ENCODE measurements at regions not wholly inside any gene's neighbourhood (a gene's known extent, or its start where the extent isn't known, plus 50 kb on each side); places are given as distances from the start of the nearest gene placed in this dataset.
"Not testable (repeated sequence)": the region's sequence is repeated elsewhere in the genome, so short reads cannot be mapped to it uniquely, and the experiment has no call there.

DNA sequence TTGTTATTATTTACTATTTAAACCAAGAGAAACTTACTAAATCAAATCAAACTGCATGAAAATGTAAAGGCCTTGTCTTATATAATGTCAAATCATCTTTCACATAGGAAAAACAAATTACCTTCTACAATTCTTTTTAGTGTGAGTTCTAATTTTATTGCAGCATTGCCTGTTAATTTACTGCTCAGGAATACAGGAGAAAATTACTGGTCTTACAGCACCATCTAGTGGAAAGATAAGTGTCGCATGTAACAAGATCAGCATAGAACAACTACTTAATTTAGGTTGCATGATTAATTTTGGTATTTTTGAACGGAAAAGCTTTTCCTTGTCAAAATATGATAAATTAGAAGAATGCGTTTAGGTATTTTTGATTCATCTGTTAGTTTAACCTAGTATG, 502.7 kb downstream of the UQCRFS1 start:
- Histone ChIP-seq H3K36me3 (ENCODE audit: control insufficient read depth, insufficient read depth, low read length) (no peaks in the 10 kb centered on the region), H3K27me3 (ENCODE audit: control insufficient read depth, insufficient read depth, low read length) (no peaks in the 10 kb centered on the region; the same call in 1 of the 2 replicates), H3K4me3 (ENCODE audit: low read length) (no peak overlapping the region), H3K4me1 (ENCODE audit: control insufficient read depth, insufficient read depth, low read length) (no peaks in the 10 kb centered on the region), H3K27ac (ENCODE audit: low read length) (no peak overlapping the region), H3K9me3 (ENCODE audit: control insufficient read depth, insufficient read depth, low read length) (no peaks in the 10 kb centered on the region)
- no CpG with 5 or more reads among the region's 3 CpGs for WGBS (ENCODE audit: insufficient coverage, insufficient read length)
- peak; percentile 25 for DNase-seq (ENCODE audit: low read depth, low spot score)

DNA sequence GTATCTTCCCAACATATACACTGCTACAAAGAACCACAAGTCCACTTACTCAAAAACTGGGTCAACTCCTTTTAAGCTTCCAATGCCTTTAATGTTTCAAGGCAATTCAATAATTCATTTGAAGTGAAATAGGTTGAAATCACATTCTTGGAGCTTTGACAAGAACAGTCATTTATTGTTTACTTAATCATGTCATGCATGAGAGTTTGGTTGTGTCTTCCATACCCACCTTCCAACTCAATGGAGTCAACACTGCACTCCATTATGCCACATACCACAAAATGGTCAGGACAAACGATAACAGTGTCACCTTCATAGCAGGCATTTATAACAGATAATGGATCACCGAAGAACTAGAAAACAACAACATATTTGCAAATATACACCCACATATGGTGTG, 506.3 kb downstream of the UQCRFS1 start:
- H3K27ac ChIP-seq (ENCODE audit: low read length) = no peak overlapping the region
- no CpG with 5 or more reads among the region's 2 CpGs for WGBS (ENCODE audit: insufficient coverage, insufficient read length)
- H3K9me3 ChIP-seq (ENCODE audit: control insufficient read depth, insufficient read depth, low read length) = no peaks in the 10 kb centered on the region
- H3K4me1 ChIP-seq (ENCODE audit: control insufficient read depth, insufficient read depth, low read length) = no peaks in the 10 kb centered on the region
- no peaks in the 10 kb centered on the region for H3K27me3 ChIP-seq (ENCODE audit: control insufficient read depth, insufficient read depth, low read length)
- no peak for DNase-seq (ENCODE audit: low read depth, low spot score)
- no peak overlapping the region for H3K4me3 ChIP-seq (ENCODE audit: low read length)
- no peaks in the 10 kb centered on the region for H3K36me3 ChIP-seq (ENCODE audit: control insufficient read depth, insufficient read depth, low read length)

DNA sequence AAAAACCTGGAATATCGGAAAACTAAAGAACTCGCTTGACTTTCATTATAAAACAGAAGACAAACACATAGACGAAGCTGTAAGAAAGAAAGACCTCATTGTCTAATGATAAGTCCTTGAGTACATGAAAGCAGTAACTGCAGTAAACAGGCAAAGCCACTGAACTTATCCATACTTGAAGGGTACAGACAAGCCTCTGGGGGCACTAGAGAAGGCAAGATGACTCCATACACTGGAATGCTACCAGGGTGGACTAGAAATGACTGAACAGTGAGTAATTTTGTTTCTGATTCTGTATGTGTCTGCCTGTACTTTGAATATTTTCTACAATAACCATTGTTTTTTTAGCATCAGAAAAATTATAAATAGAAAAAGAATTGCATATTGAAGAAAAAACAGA, 507.9 kb downstream of the UQCRFS1 start:
- Histone ChIP-seq H3K9me3 (ENCODE audit: control insufficient read depth, insufficient read depth, low read length) (no peaks in the 10 kb centered on the region), H3K4me1 (ENCODE audit: control insufficient read depth, insufficient read depth, low read length) (no peaks in the 10 kb centered on the region), H3K27ac (ENCODE audit: low read length) (no peak overlapping the region), H3K36me3 (ENCODE audit: control insufficient read depth, insufficient read depth, low read length) (no peaks in the 10 kb centered on the region), H3K4me3 (ENCODE audit: low read length) (no peak overlapping the region), H3K27me3 (ENCODE audit: control insufficient read depth, insufficient read depth, low read length) (no peaks in the 10 kb centered on the region)
- no CpG with 5 or more reads among the region's 3 CpGs for WGBS (ENCODE audit: insufficient coverage, insufficient read length)
- DNase-seq (ENCODE audit: low read depth, low spot score) = no peak

DNA sequence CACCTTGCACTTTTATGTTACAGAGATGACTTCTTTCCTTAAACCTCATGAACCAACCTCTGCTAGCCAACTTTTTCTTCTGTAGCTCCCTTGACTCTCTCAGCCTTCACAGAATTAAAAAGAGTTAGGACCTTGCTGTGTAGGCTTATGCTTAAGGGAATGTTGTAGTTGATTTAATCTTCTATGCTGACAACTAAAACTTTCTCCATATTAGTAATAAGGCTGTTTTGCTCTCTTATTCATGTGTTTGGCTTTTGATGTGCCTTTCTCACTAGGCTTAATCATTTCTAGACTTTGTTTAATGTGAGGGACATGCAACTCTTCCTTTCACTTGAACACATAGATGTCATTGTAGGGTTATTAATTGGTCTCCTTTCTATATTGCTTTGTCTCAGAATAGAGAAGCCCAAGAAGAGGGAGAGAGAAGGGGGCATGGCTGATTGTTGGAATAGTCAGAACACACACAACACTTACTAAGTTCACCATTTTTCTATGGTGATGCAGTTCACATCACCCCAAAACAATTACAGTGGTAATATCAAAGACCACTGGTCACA, 509.5 kb downstream of the UQCRFS1 start:
- H3K9me3 ChIP-seq (ENCODE audit: control insufficient read depth, insufficient read depth, low read length) = no peaks in the 10 kb centered on the region
- H3K36me3 ChIP-seq (ENCODE audit: control insufficient read depth, insufficient read depth, low read length) = no peaks in the 10 kb centered on the region
- DNase-seq (ENCODE audit: low read depth, low spot score) = no peak
- no peaks in the 10 kb centered on the region for H3K27me3 ChIP-seq (ENCODE audit: control insufficient read depth, insufficient read depth, low read length)
- H3K27ac ChIP-seq (ENCODE audit: low read length) = no peak overlapping the region
- no peak overlapping the region for H3K4me3 ChIP-seq (ENCODE audit: low read length)
- H3K4me1 ChIP-seq (ENCODE audit: control insufficient read depth, insufficient read depth, low read length) = no peaks in the 10 kb centered on the region

DNA sequence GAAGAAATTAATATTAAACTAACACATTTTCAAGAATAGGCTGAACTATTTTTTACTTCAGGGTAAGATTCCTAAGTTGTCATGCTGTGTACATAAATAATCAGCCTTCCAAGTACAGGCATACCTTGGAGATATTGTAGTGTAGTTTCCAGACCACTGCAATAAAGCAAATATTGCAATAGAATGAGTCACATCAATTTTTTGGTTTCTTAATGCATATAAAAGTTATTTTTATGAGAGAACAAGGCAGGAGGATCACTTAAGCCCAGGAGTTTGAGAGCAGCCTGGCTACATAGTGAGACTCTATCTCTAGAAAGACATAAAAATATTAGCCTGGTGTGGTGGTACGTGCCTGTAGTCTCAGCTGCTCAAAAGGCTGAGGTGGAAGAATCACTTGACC, 511.5 kb downstream of the UQCRFS1 start:
- no CpG with 5 or more reads among the region's 1 CpG for WGBS (ENCODE audit: insufficient coverage, insufficient read length)
- H3K36me3 ChIP-seq (ENCODE audit: control insufficient read depth, insufficient read depth, low read length) = no peaks in the 10 kb centered on the region
- no peak for DNase-seq (ENCODE audit: low read depth, low spot score)
- H3K9me3 ChIP-seq (ENCODE audit: control insufficient read depth, insufficient read depth, low read length) = no peaks in the 10 kb centered on the region
- H3K4me1 ChIP-seq (ENCODE audit: control insufficient read depth, insufficient read depth, low read length) = no peaks in the 10 kb centered on the region
- H3K4me3 ChIP-seq (ENCODE audit: low read length) = no peak overlapping the region
- H3K27ac ChIP-seq (ENCODE audit: low read length) = no peak overlapping the region
- H3K27me3 ChIP-seq (ENCODE audit: control insufficient read depth, insufficient read depth, low read length) = no peaks in the 10 kb centered on the region

DNA sequence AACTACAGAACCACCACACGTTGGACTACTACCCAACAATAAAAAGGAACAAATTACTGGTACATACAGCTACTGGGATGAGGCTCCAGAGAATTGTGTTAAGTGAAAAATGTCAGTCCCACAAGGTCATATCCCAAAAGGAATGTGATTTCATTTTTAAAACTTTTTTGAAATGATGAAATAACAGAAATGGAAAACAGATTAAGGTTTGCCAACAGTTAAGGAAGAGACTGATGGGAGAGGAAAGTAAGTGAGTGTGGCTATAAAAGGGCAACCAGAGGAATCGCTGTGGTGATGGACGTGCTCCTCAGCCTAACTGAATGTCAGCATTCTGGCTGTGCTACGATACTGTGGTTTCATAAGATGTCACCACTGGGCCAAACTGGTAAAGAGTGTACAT, 512.8 kb downstream of the UQCRFS1 start:
- WGBS (ENCODE audit: insufficient coverage, insufficient read length) = no CpG with 5 or more reads among the region's 4 CpGs
- Histone ChIP-seq H3K4me3 (ENCODE audit: low read length) (no peak overlapping the region), H3K9me3 (ENCODE audit: control insufficient read depth, insufficient read depth, low read length) (no peaks in the 10 kb centered on the region), H3K27me3 (ENCODE audit: control insufficient read depth, insufficient read depth, low read length) (no peaks in the 10 kb centered on the region), H3K36me3 (ENCODE audit: control insufficient read depth, insufficient read depth, low read length) (no peaks in the 10 kb centered on the region), H3K27ac (ENCODE audit: low read length) (no peak overlapping the region), H3K4me1 (ENCODE audit: control insufficient read depth, insufficient read depth, low read length) (no peaks in the 10 kb centered on the region)
- DNase-seq (ENCODE audit: low read depth, low spot score) = no peak

DNA sequence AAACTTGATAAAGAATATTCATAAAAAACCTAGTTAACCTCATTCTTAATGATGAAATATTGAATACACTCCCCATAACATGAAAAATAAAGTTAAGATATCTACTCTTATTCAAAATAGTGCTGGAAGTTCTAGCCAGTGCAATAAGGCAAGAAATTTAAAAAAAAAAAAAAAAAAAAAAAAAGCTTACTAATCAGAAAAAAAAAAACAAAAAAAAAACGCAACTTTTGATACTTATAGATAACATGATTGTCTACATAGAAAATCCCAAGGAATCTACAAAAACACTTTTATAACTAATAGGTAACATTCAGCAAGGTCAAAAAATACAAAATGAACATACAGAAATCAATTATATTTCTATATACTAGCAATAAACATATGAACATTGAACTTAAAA, 515.6 kb downstream of the UQCRFS1 start:
- H3K4me3 ChIP-seq (ENCODE audit: low read length) = no peak overlapping the region
- no peaks in the 10 kb centered on the region for H3K4me1 ChIP-seq (ENCODE audit: control insufficient read depth, insufficient read depth, low read length)
- DNase-seq (ENCODE audit: low read depth, low spot score) = no peak
- H3K27me3 ChIP-seq (ENCODE audit: control insufficient read depth, insufficient read depth, low read length) = no peaks in the 10 kb centered on the region
- no peaks in the 10 kb centered on the region for H3K36me3 ChIP-seq (ENCODE audit: control insufficient read depth, insufficient read depth, low read length)
- H3K9me3 ChIP-seq (ENCODE audit: control insufficient read depth, insufficient read depth, low read length) = no peaks in the 10 kb centered on the region
- no CpG with 5 or more reads among the region's 1 CpG for WGBS (ENCODE audit: insufficient coverage, insufficient read length)
- no peak overlapping the region for H3K27ac ChIP-seq (ENCODE audit: low read length)

DNA sequence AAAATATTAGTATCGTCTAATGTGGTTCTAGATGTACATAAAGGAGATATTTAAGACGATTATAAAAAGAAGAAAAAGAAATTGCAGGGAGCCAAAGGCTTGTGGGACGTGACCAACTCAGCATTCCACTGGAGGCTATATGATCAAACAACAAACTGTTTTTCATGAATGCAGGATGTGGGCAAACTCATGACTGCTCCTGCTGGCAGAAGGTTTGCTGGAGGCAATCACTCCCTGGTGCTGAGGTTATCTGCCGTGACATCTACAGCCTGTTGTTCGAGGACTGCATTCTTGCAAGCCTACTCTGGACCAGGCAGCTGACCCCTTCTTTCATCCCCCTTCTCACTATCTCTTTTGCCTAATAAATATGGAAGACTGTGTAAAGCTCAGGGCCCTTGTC, 518.1 kb downstream of the UQCRFS1 start:
- Histone ChIP-seq H3K36me3 (ENCODE audit: control insufficient read depth, insufficient read depth, low read length) (no peaks in the 10 kb centered on the region), H3K4me3 (ENCODE audit: low read length) (no peak overlapping the region), H3K27me3 (ENCODE audit: control insufficient read depth, insufficient read depth, low read length) (no peaks in the 10 kb centered on the region), H3K27ac (ENCODE audit: low read length) (no peak overlapping the region), H3K9me3 (ENCODE audit: control insufficient read depth, insufficient read depth, low read length) (no peaks in the 10 kb centered on the region), H3K4me1 (ENCODE audit: control insufficient read depth, insufficient read depth, low read length) (no peaks in the 10 kb centered on the region)
- WGBS (ENCODE audit: insufficient coverage, insufficient read length) = 100% methylated on average over 2 of the region's 5 CpGs
- DNase-seq (ENCODE audit: low read depth, low spot score) = no peak

DNA sequence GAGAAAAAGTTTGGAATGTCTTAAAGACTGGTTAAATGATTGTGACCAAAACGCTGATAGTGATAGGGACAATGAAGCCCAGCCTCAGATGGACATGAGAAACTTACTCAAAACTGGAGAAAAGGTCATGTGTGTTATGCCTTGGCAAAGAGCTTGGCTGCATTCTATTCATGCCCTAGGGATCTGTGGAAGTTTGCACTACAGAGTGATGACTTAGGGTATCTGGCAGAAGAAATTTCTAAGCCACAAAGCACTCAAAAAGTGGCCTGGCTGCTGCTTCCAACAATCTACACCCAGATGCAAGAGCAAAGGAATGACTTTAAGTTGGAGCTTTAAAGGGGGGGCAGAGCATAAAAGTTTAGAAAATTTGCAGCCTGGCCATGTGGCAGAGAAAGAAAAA, 521.3 kb downstream of the UQCRFS1 start:
- Histone ChIP-seq H3K9me3 (ENCODE audit: control insufficient read depth, insufficient read depth, low read length) (no peaks in the 10 kb centered on the region), H3K4me1 (ENCODE audit: control insufficient read depth, insufficient read depth, low read length) (no peaks in the 10 kb centered on the region), H3K4me3 (ENCODE audit: low read length) (no peak overlapping the region), H3K27me3 (ENCODE audit: control insufficient read depth, insufficient read depth, low read length) (no peaks in the 10 kb centered on the region), H3K36me3 (ENCODE audit: control insufficient read depth, insufficient read depth, low read length) (no peaks in the 10 kb centered on the region), H3K27ac (ENCODE audit: low read length) (no peak overlapping the region)
- no CpG with 5 or more reads among the region's 1 CpG for WGBS (ENCODE audit: insufficient coverage, insufficient read length)
- DNase-seq (ENCODE audit: low read depth, low spot score) = no peak

DNA sequence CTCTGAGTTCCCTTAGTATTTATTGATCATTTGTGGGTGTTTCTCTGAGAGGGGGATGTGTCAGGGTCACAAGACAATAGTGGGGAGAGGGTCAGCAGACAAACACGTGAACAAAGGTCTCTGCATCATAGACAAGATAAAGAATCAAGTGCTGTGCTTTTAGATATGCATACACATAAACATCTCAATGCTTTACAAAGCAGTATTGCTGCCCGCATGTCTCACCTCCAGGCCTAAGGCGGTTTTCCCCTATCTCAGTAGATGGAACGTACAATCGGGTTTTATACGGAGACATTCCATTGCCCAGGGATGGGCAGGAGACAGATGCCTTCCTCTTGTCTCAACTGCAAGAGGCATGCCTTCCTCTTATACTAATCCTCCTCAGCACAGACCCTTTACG, 523.5 kb downstream of the UQCRFS1 start:
- not testable (repeated sequence) for H3K4me3 ChIP-seq (ENCODE audit: low read length); DNase-seq (ENCODE audit: low read depth, low spot score); H3K36me3 ChIP-seq (ENCODE audit: control insufficient read depth, insufficient read depth, low read length); H3K9me3 ChIP-seq (ENCODE audit: control insufficient read depth, insufficient read depth, low read length); H3K4me1 ChIP-seq (ENCODE audit: control insufficient read depth, insufficient read depth, low read length); H3K27me3 ChIP-seq (ENCODE audit: control insufficient read depth, insufficient read depth, low read length); H3K27ac ChIP-seq (ENCODE audit: low read length)
- no CpG with 5 or more reads among the region's 7 CpGs for WGBS (ENCODE audit: insufficient coverage, insufficient read length)

DNA sequence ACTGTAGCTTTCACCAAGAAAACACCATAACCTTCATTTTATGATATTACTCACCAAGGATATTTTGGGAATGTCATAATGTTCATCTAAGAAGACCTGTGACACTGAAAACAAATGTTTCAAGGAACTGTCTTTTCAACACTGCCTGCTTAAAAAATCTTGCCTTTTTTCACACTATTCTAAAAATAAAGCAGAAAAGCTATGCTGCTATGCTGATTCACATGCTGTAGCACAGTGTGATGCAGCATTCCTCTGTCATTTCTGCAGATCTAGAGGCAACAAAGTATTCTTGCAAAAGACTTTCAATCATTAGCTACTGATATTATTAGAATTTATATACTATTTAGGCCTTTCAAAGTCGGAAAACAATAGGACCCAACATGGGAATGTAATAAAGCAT, 525.7 kb downstream of the UQCRFS1 start:
- WGBS (ENCODE audit: insufficient coverage, insufficient read length) = no CpG with 5 or more reads among the region's 1 CpG
- H3K36me3 ChIP-seq (ENCODE audit: control insufficient read depth, insufficient read depth, low read length) = no peaks in the 10 kb centered on the region
- DNase-seq (ENCODE audit: low read depth, low spot score) = no peak
- H3K27ac ChIP-seq (ENCODE audit: low read length) = no peak overlapping the region
- no peaks in the 10 kb centered on the region for H3K4me1 ChIP-seq (ENCODE audit: control insufficient read depth, insufficient read depth, low read length)
- H3K9me3 ChIP-seq (ENCODE audit: control insufficient read depth, insufficient read depth, low read length) = no peaks in the 10 kb centered on the region
- H3K27me3 ChIP-seq (ENCODE audit: control insufficient read depth, insufficient read depth, low read length) = no peaks in the 10 kb centered on the region
- no peak overlapping the region for H3K4me3 ChIP-seq (ENCODE audit: low read length)

All from iPS DF 6.9 (cell line).